GM12872 (cell line): ENCODE measurements at regions not wholly inside any gene's neighbourhood (a gene's known extent, or its start where the extent isn't known, plus 50 kb on each side); places are given as distances from the start of the nearest gene placed in this dataset.

Experiments
- CTCF ChIP-seq: IDR thresholded peaks from 3 replicates; pipeline ENCODE4 v1.5.1; 2011; ENCODE audit warnings: low read depth, mild to moderate bottlenecking, low read length, moderate library complexity; ENCODE audit not compliant: insufficient read depth

GRCh38 chr1:175841738-175842187 lies 98.4 kb upstream of the TNR start:
- no peak for TF ChIP-seq CTCF

- TF ChIP-seq CTCF = no peak
Measured at GRCh38 chr1:175840787-175841186, 97.4 kb upstream of the TNR start.

GRCh38 chr1:175839779-175840669 lies 96.6 kb upstream of the TNR start:
- no peak for TF ChIP-seq CTCF

GRCh38 chr1:175834597-175834996 lies 91.2 kb upstream of the TNR start:
- no peak for TF ChIP-seq CTCF

- TF ChIP-seq CTCF = no peak
Measured at GRCh38 chr1:175833951-175834350, 90.6 kb upstream of the TNR start.

- no peak for TF ChIP-seq CTCF
Measured at GRCh38 chr1:175833502-175833901, 90.1 kb upstream of the TNR start.

- no peak for TF ChIP-seq CTCF
Measured at GRCh38 chr1:175830500-175830899, 87.1 kb upstream of the TNR start.
